Keratinocyte (primary cell): ENCODE measurements at regions not wholly inside any gene's neighbourhood (a gene's known extent, or its start where the extent isn't known, plus 50 kb on each side); places are given as distances from the start of the nearest gene placed in this dataset.

Experiments
- DNase-seq: peaks from one replicate; pipeline ENCODE4 v3.0.0-alpha.2; 2011; ENCODE audit warnings: low read depth, missing footprints, low spot score
- FAIRE-seq: peaks from 2 replicates; lab custom pipeline; 2011; peaks lifted over from hg19 to GRCh38; lab: Jason Lieb, UNC
- H2AFZ ChIP-seq: 2 replicates; pipeline ENCODE4 v1.6.0; 2012; ENCODE audit warnings: low read length, control low read depth, inconsistent platforms; ENCODE audit not compliant: control insufficient read depth
- H3K27ac ChIP-seq: 2 replicates; pipeline ENCODE4 v1.5.1; 2011; ENCODE audit warnings: low read length; ENCODE audit not compliant: control insufficient read depth, insufficient read depth
- H3K27me3 ChIP-seq: 3 replicates; pipeline ENCODE4 v1.6.0; 2011; ENCODE audit warnings: low read length; ENCODE audit not compliant: control insufficient read depth, insufficient read depth; ENCODE audit errors: extremely low read depth
- H3K36me3 ChIP-seq, 2 experiments: 2 replicates in 1 of 2; 3 replicates in 1 of 2; pipeline ENCODE4 v1.5.1; 2011; ENCODE audit warnings: low read length in 2 of 2, mild to moderate bottlenecking in 1 of 2; ENCODE audit not compliant: control insufficient read depth in 2 of 2, insufficient read depth in 2 of 2; ENCODE audit errors: extremely low read depth in 1 of 2
- H3K4me1 ChIP-seq: 3 replicates; pipeline ENCODE4 v1.5.1; 2011; ENCODE audit warnings: low read length; ENCODE audit not compliant: control insufficient read depth, insufficient read depth; ENCODE audit errors: extremely low read depth
- H3K4me2 ChIP-seq: 3 replicates; pipeline ENCODE4 v1.6.0; 2011; ENCODE audit warnings: low read depth, low read length; ENCODE audit not compliant: control insufficient read depth, insufficient read depth; ENCODE audit errors: extremely low read depth
- H3K4me3 ChIP-seq, 3 experiments: fragments of 200-600 bp in 1 of 3; sonication (generic) in 1 of 3; 2 replicates in 2 of 3; 3 replicates in 1 of 3; pipeline ENCODE4 v1.5.1; 2011 to 2016; ENCODE audit warnings: low read length in 3 of 3, mild to moderate bottlenecking in 3 of 3, control low read depth in 2 of 3, inconsistent platforms in 1 of 3, low read depth in 1 of 3, mixed read lengths in 1 of 3, mixed run types in 1 of 3, moderate library complexity in 1 of 3; ENCODE audit not compliant: control insufficient read depth in 2 of 3, insufficient read depth in 2 of 3; ENCODE audit errors: extremely low read depth in 1 of 3
- H3K79me2 ChIP-seq: 2 replicates; pipeline ENCODE4 v1.6.0; 2012; ENCODE audit warnings: low read length; ENCODE audit not compliant: control insufficient read depth, insufficient read depth
- H3K9ac ChIP-seq: 3 replicates; pipeline ENCODE4 v1.6.0; 2011; ENCODE audit warnings: low read length; ENCODE audit not compliant: control insufficient read depth, insufficient read depth; ENCODE audit errors: extremely low read depth
- H3K9me1 ChIP-seq: 3 replicates; pipeline ENCODE4 v1.6.0; 2011; ENCODE audit warnings: low read length; ENCODE audit not compliant: control insufficient read depth, insufficient read depth; ENCODE audit errors: extremely low read depth
- H3K9me3 ChIP-seq: 2 replicates; pipeline ENCODE4 v1.5.1; 2012; ENCODE audit warnings: low read depth, low read length; ENCODE audit not compliant: control insufficient read depth
- H4K20me1 ChIP-seq: 3 replicates; pipeline ENCODE4 v1.6.0; 2011; ENCODE audit warnings: low read length; ENCODE audit not compliant: control insufficient read depth, insufficient read depth; ENCODE audit errors: extremely low read depth
- CTCF ChIP-seq, 3 experiments: IDR thresholded peaks in 1 of 3; conservative IDR thresholded peaks in 1 of 3; optimal IDR thresholded peaks in 1 of 3; 2 replicates in 2 of 3; 3 replicates in 1 of 3; pipeline versions ENCODE3 to v1.5.1; 2011; ENCODE audit warnings: low read length in 3 of 3, mild to moderate bottlenecking in 3 of 3, moderate library complexity in 2 of 3, control low read depth in 1 of 3, inconsistent platforms in 1 of 3; ENCODE audit not compliant: insufficient read depth in 2 of 3; ENCODE audit errors: extremely low read depth in 1 of 3
- EZH2 ChIP-seq: IDR thresholded peaks from one replicate; pipeline ENCODE4 v1.6.1; 2012; ENCODE audit warnings: inconsistent platforms, mild to moderate bottlenecking, low read length, moderate library complexity
- dilution Hi-C: fragments of 300-500 bp; cut with MboI; formaldehyde crosslinking; loops from one replicate; pipeline ENCODE4 v1.7.0; 2020; ENCODE audit warnings: low sequenced_read_pairs; ENCODE audit not compliant: extremely low pct_ligation_motif_present

- Histone ChIP-seq H4K20me1 (no peaks in the 10 kb centered on the region), H3K27ac (no peak overlapping the region), H3K36me3 (no peaks in the 10 kb centered on the region), H3K27me3 (no peaks in the 10 kb centered on the region), H3K4me3 (no peak overlapping the region), H3K79me2 (no peaks in the 10 kb centered on the region), H3K4me2 (no peak overlapping the region), H3K9ac (no peak overlapping the region), H3K9me3 (no peaks in the 10 kb centered on the region), H3K4me1 (no peaks in the 10 kb centered on the region), H2AFZ (no peak overlapping the region), H3K9me1 (no peaks in the 10 kb centered on the region)
- TF ChIP-seq EZH2: no peak
- no peak for TF ChIP-seq CTCF (optimal IDR thresholded peaks at IDR 0.05 in 1 of 3, IDR thresholded peaks at IDR 0.05 in 1 of 3, conservative IDR thresholded peaks at IDR 0.05 in 1 of 3; ENCODE audit: extremely low read depth in 1 of 3, insufficient read depth in 2 of 3, low read length in 3 of 3)
- dilution Hi-C loops: no loop called here
- FAIRE-seq: no peak
- DNase-seq: no peak
Observed at GRCh38 chr5:154625031-154625430, 130.1 kb upstream of the LARP1 start.

- no peaks in the 10 kb centered on the region for H3K9me3 ChIP-seq
- dilution Hi-C loops: no loop called here
- H3K27me3 ChIP-seq: no peaks in the 10 kb centered on the region
- H3K9me1 ChIP-seq: no peaks in the 10 kb centered on the region
- no peaks in the 10 kb centered on the region for H3K79me2 ChIP-seq
- no peak for DNase-seq
- no peaks in the 10 kb centered on the region for H3K36me3 ChIP-seq
- TF ChIP-seq EZH2: no peak
- TF ChIP-seq CTCF (optimal IDR thresholded peaks at IDR 0.05 in 1 of 3, IDR thresholded peaks at IDR 0.05 in 1 of 3, conservative IDR thresholded peaks at IDR 0.05 in 1 of 3; ENCODE audit: extremely low read depth in 1 of 3, insufficient read depth in 2 of 3, low read length in 3 of 3): no peak
- no peak for FAIRE-seq
- H3K9ac ChIP-seq: no peak overlapping the region
- H3K4me2 ChIP-seq: no peak overlapping the region
- no peaks in the 10 kb centered on the region for H4K20me1 ChIP-seq
- no peak overlapping the region for H3K27ac ChIP-seq
- no peaks in the 10 kb centered on the region for H3K4me1 ChIP-seq
- no peak overlapping the region for H3K4me3 ChIP-seq
- H2AFZ ChIP-seq: no peak overlapping the region
Observed at GRCh38 chr5:154624341-154624740, 130.8 kb upstream of the LARP1 start.
